ENCODE measurements at regions not wholly inside any gene's neighbourhood (a gene's known extent, or its start where the extent isn't known, plus 50 kb on each side); places are given as distances from the start of the nearest gene placed in this dataset.
"Not testable (repeated sequence)": the region's sequence is repeated elsewhere in the genome, so short reads cannot be mapped to it uniquely, and the experiment has no call there.

DNA sequence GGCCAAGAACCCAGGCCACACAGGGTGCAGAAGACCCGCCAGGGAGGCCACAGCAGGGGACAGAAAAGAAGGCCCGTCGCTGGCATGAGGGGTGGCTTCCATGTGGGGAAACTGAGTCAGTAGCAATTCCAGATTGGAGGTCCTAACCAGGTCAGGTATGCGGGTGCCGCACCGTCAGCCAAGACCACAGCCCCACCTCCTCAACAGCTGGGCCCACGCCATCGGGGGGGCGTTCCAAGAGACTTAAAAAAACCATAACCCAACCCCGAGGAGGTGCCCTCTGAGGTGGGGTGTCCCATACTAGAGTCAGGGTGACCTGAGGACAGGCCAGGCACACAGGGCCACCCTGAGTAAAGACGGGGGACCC lies 5416.8 kb upstream of the TPTE start:
- not testable (repeated sequence) for TF ChIP-seq CTCF (IDR thresholded peaks at IDR 0.05; ENCODE audit: poor library complexity, severe bottlenecking); POLR2AphosphoS5 (IDR thresholded peaks at IDR 0.05); EP300 (conservative IDR thresholded peaks at IDR 0.05; ENCODE audit: poor library complexity, severe bottlenecking); REST (IDR thresholded peaks at IDR 0.05; ENCODE audit: borderline replicate concordance)
